Esophagus squamous epithelium (tissue), 5 donors: ENCODE measurements at regions not wholly inside any gene's neighbourhood (a gene's known extent, or its start where the extent isn't known, plus 50 kb on each side); places are given as distances from the start of the nearest gene placed in this dataset.

Source experiments
- DNase-seq: peaks from one replicate; lab custom pipeline; 2025; lab: John Stamatoyannopoulos, UW
- H3K27ac ChIP-seq, 4 donors: fragments of 200-600 bp; sonication (generic); one replicate each; pipeline ENCODE4 v1.5.1; 2016 to 2019; ENCODE audit warnings: mild to moderate bottlenecking in 1 of 4
- H3K27me3 ChIP-seq, 4 donors: fragments of 200-600 bp; sonication (generic); 1 replicate in 3 of 4; 2 replicates in 1 of 4; pipeline versions ENCODE4 v1.5.1 to v1.6.0; 2017 to 2021; ENCODE audit warnings: antibody characterized with exemption in 1 of 4
- H3K36me3 ChIP-seq, 3 donors: fragments of 200-600 bp; sonication (generic); one replicate each; pipeline ENCODE4 v1.5.1; 2016 to 2019
- H3K4me1 ChIP-seq, 3 donors: fragments of 200-600 bp; sonication (generic); one replicate each; pipeline ENCODE4 v1.5.1; 2017 to 2019
- H3K4me3 ChIP-seq, 4 donors: fragments of 200-600 bp; sonication (generic); 1 replicate in 3 of 4; 2 replicates in 1 of 4; pipeline ENCODE4 v1.5.1; 2016 to 2019; ENCODE audit warnings: mild to moderate bottlenecking in 2 of 4, moderate library complexity in 1 of 4
- H3K9me3 ChIP-seq, 3 donors: fragments of 200-600 bp; sonication (generic); one replicate each; pipeline ENCODE4 v1.5.1; 2016 to 2019
- CTCF ChIP-seq, 6 experiments: fragments of 450-650 bp in 4 of 6; fragments of 200-600 bp in 2 of 6; sonication (generic) in 2 of 6; IDR thresholded peaks; one replicate each; pipeline ENCODE4 v1.5.1; 2016 to 2019; ENCODE audit warnings: antibody characterized with exemption in 6 of 6, mild to moderate bottlenecking in 4 of 6, moderate library complexity in 4 of 6
- POLR2A ChIP-seq, 4 donors: fragments of 450-650 bp; IDR thresholded peaks; one replicate each; pipeline ENCODE4 v1.6.1; 2017; ENCODE audit warnings: antibody characterized with exemption in 4 of 4, mild to moderate bottlenecking in 4 of 4, moderate library complexity in 3 of 4
- WGBS, 2 donors: methylation state at CpG; one replicate each; pipeline ENCODE4 v1.1.5; 2018; 5-methylcytosine and 5-hydroxymethylcytosine counted together
- intact Hi-C: fragments of 100-400 bp; cut with DNase I; formaldehyde crosslinking; loops from one replicate; pipeline ENCODE4 v1.15.0; 2022
- donor health status: DM: yes; HTN: yes; CAD: no.

GRCh38 chr18:39491408-39491807, 1925.8 kb upstream of the CELF4 start:
- Histone ChIP-seq H3K27ac (no peak overlapping the region), H3K27me3 (no peaks in the 10 kb centered on the region), H3K36me3 (no peaks in the 10 kb centered on the region), H3K4me3 (no peak overlapping the region), H3K9me3 (no peaks in the 10 kb centered on the region), H3K4me1 (no peaks in the 10 kb centered on the region)
- intact Hi-C loops: no loop called here
- no peak for DNase-seq
- no peak for TF ChIP-seq CTCF (IDR thresholded peaks at IDR 0.05)
- no peak for TF ChIP-seq POLR2A (IDR thresholded peaks at IDR 0.05)
- WGBS, 2 donors: 79 to 83% methylated on average over 2 of the region's 2 CpGs

- H3K4me1 ChIP-seq: no peaks in the 10 kb centered on the region
- intact Hi-C loops: no loop called here
- H3K36me3 ChIP-seq: no peaks in the 10 kb centered on the region
- 48 to 80% methylated on average over 1 of the region's 1 CpG for WGBS, 2 donors
- no peaks in the 10 kb centered on the region for H3K27me3 ChIP-seq
- DNase-seq: no peak
- H3K4me3 ChIP-seq: no peak overlapping the region
- no peak overlapping the region for H3K27ac ChIP-seq
- H3K9me3 ChIP-seq: no peaks in the 10 kb centered on the region
- no peak for TF ChIP-seq CTCF (IDR thresholded peaks at IDR 0.05)
- TF ChIP-seq POLR2A (IDR thresholded peaks at IDR 0.05): no peak
These were observed 1923.8 kb upstream of the CELF4 start for GRCh38 chr18:39489431-39489830.

DNA sequence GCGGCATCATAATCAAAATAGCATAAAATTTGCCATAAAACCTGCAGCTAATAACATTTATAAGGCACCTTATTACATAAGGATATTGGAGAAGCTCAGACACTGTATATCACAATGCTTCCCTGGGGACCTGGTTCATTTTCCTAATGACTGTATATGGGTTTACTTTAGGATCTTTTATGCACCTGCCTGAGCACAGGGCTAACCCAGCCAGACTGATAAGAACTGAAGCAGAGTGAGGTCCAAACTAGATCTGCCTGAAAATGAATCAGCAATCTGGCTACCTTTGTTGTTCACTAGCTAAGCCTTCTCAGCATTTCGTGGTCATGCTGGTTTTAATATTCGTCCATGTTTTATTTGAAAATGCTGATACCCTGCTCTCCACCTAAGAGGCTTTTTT, 1922.3 kb upstream of the CELF4 start:
- intact Hi-C loops: no loop called here
- no peak overlapping the region for H3K4me3 ChIP-seq
- DNase-seq: no peak
- WGBS, 2 donors: 52 to 60% methylated on average over 3 of the region's 3 CpGs
- H3K27ac ChIP-seq: no peak overlapping the region
- TF ChIP-seq CTCF (IDR thresholded peaks at IDR 0.05) (no peak), POLR2A (IDR thresholded peaks at IDR 0.05) (no peak)
- no peaks in the 10 kb centered on the region for H3K9me3 ChIP-seq
- no peaks in the 10 kb centered on the region for H3K27me3 ChIP-seq
- no peaks in the 10 kb centered on the region for H3K36me3 ChIP-seq
- H3K4me1 ChIP-seq: no peaks in the 10 kb centered on the region

DNA sequence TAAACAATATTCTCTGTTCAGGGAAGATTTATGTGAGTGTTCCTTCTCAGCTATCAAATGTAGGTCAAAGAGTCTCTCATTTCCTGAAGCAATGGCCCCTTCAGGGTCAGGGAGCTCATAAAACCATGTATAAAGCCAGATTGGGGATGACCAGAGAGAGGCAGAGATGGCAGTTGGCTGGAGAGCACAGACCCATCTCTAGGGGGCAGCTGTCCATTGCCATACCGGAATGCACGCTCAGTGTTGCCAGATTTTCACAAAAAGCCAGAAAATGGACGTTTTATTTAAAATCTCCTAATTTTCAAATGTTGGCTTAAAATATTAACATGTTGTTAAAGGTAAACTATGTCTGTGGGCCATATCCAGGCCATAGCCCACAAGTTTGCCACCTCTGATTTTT, 1920.7 kb upstream of the CELF4 start:
- no peaks in the 10 kb centered on the region for H3K27me3 ChIP-seq
- intact Hi-C loops: no loop called here
- no peak overlapping the region for H3K4me3 ChIP-seq
- H3K27ac ChIP-seq: no peak overlapping the region
- no peaks in the 10 kb centered on the region for H3K4me1 ChIP-seq
- WGBS, 2 donors: 82 to 84% methylated on average over 3 of the region's 3 CpGs
- no peaks in the 10 kb centered on the region for H3K9me3 ChIP-seq
- TF ChIP-seq CTCF (IDR thresholded peaks at IDR 0.05) (no peak), POLR2A (IDR thresholded peaks at IDR 0.05) (no peak)
- DNase-seq: no peak
- no peaks in the 10 kb centered on the region for H3K36me3 ChIP-seq

DNA sequence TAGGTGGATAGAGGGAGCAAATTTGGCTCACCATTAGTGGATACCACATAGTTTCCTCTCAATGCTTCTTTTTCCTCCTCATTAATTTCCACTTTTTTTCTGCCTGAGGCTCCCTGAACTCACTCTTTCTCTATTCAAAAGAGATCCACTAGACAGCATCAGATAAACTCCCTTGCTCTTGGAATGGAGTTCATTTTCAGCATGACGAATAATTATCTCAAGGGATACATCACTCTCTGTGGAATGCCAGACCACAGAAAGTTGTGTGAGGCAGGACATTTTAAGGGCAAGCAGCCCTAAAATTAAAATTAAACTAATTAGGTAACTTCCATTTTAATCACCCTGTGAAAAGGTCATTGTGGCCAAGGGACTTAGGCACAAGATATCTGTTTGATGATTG, 1920.1 kb upstream of the CELF4 start:
- 0 to 22% methylated on average over 1 of the region's 1 CpG for WGBS, 2 donors
- H3K36me3 ChIP-seq: no peaks in the 10 kb centered on the region
- no peaks in the 10 kb centered on the region for H3K9me3 ChIP-seq
- H3K27ac ChIP-seq: no peak overlapping the region
- DNase-seq: no peak
- TF ChIP-seq POLR2A (IDR thresholded peaks at IDR 0.05): no peak
- H3K27me3 ChIP-seq: no peaks in the 10 kb centered on the region
- intact Hi-C loops: no loop called here
- no peak overlapping the region for H3K4me3 ChIP-seq
- H3K4me1 ChIP-seq: no peaks in the 10 kb centered on the region

DNA sequence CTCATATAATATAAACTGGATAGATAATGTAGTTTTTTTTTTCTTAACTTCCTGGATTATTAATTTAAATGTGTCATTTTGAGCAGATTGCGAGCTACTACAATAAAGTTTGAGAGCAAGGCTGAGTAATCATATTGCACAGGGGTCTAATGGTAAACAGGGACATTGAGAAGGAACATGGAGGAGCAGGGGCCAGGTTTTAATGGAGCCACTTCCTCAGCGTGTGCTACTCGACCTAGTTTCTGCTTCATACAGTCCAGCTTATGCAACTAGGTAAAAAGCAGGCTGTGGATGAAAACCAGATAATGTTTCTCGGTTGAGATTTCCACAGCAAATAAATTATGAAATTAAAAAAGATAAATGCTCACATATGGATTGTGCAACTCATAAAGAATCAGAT, 1915.7 kb upstream of the CELF4 start:
- no peak for TF ChIP-seq POLR2A (IDR thresholded peaks at IDR 0.05)
- TF ChIP-seq CTCF (IDR thresholded peaks at IDR 0.05): no peak
- intact Hi-C loops: no loop called here
- H3K9me3 ChIP-seq: no peaks in the 10 kb centered on the region
- no peak overlapping the region for H3K4me3 ChIP-seq
- no peak overlapping the region for H3K27ac ChIP-seq
- H3K36me3 ChIP-seq: no peaks in the 10 kb centered on the region
- no peaks in the 10 kb centered on the region for H3K27me3 ChIP-seq
- 42 to 58% methylated on average over 4 of the region's 4 CpGs for WGBS, 2 donors
- DNase-seq: no peak
- H3K4me1 ChIP-seq: no peaks in the 10 kb centered on the region
